Endodermal cell (in vitro differentiated cells): ENCODE measurements at regions not wholly inside any gene's neighbourhood (a gene's known extent, or its start where the extent isn't known, plus 50 kb on each side); places are given as distances from the start of the nearest gene placed in this dataset.
"Not testable (repeated sequence)": the region's sequence is repeated elsewhere in the genome, so short reads cannot be mapped to it uniquely, and the experiment has no call there.

ENCODE experiments used
- DNase-seq: peaks from one replicate; pipeline ENCODE4 v3.0.0-alpha.2; 2017
- H3K27ac ChIP-seq: 2 replicates; pipeline ENCODE4 v1.5.1; 2013; ENCODE audit warnings: mild to moderate bottlenecking, low read depth, low read length, moderate library complexity
- H3K27me3 ChIP-seq: 2 replicates; pipeline ENCODE4 v1.6.1; 2013; ENCODE audit warnings: mild to moderate bottlenecking, low read length, moderate library complexity; ENCODE audit not compliant: insufficient read depth, control insufficient read depth, poor library complexity, severe bottlenecking
- H3K36me3 ChIP-seq: 2 replicates; pipeline ENCODE4 v1.7.0; 2013; ENCODE audit warnings: mild to moderate bottlenecking, low read length, moderate library complexity; ENCODE audit not compliant: control insufficient read depth, insufficient read depth
- H3K4me1 ChIP-seq: one replicate; pipeline ENCODE4 v1.7.0; 2013; ENCODE audit warnings: low read length; ENCODE audit not compliant: control insufficient read depth, insufficient read depth
- H3K4me3 ChIP-seq: 2 replicates; pipeline ENCODE4 v1.5.1; 2013; ENCODE audit warnings: mild to moderate bottlenecking, low read length, moderate library complexity
- H3K9ac ChIP-seq: 2 replicates; pipeline ENCODE4 v1.6.1; 2013; ENCODE audit warnings: mild to moderate bottlenecking, low read length, moderate library complexity; ENCODE audit not compliant: poor library complexity, severe bottlenecking; ENCODE audit errors: extremely low read depth
- H3K9me3 ChIP-seq: 2 replicates; pipeline ENCODE4 v1.6.1; 2013; ENCODE audit warnings: mild to moderate bottlenecking, low read length, moderate library complexity; ENCODE audit not compliant: control insufficient read depth
- H3K27ac Mint-ChIP-seq: 2 replicates; pipeline ENCODE4 v1.8.0; 2020; ENCODE audit warnings: mixed read lengths
- H3K27me3 Mint-ChIP-seq: 2 replicates; pipeline ENCODE4 v1.8.0; 2021; ENCODE audit warnings: mild to moderate bottlenecking, mixed read lengths; ENCODE audit not compliant: insufficient read depth
- H3K36me3 Mint-ChIP-seq: 2 replicates; pipeline ENCODE4 v1.8.0; 2020; ENCODE audit warnings: low read depth, mixed read lengths
- H3K4me1 Mint-ChIP-seq: 2 replicates; pipeline ENCODE4 v1.8.0; 2020; ENCODE audit warnings: mixed read lengths
- H3K4me3 Mint-ChIP-seq: 2 replicates; pipeline ENCODE4 v1.8.0; 2020; ENCODE audit warnings: mild to moderate bottlenecking, moderate library complexity, mixed read lengths
- H3K9me3 Mint-ChIP-seq: 2 replicates; pipeline ENCODE4 v1.8.0; 2020; ENCODE audit warnings: mild to moderate bottlenecking, mixed read lengths
- WGBS, 2 experiments: methylation state at CpG; one replicate each; pipeline versions ENCODE4 v1.1.5 to v1.1.7; 2013; ENCODE audit warnings: missing lambda C conversion rate in 2 of 2, mixed read lengths in 1 of 2; ENCODE audit not compliant: insufficient coverage in 1 of 2, insufficient read length in 1 of 2; 5-methylcytosine and 5-hydroxymethylcytosine counted together
- TF ChIP-seq, protein P1 (sequence below): fragments of 200-600 bp; sonication (generic); conservative IDR thresholded peaks from 2 replicates; pipeline ENCODE4 v1.5.0; 2021; ENCODE audit warnings: antibody characterized with exemption, mild to moderate bottlenecking

- H3K27me3 Mint-ChIP-seq, result no peaks in the 10 kb centered on the region
- peaks cover 48% of the 10 kb centered on the region for H3K9me3 Mint-ChIP-seq
- TF ChIP-seq, protein P1, sequence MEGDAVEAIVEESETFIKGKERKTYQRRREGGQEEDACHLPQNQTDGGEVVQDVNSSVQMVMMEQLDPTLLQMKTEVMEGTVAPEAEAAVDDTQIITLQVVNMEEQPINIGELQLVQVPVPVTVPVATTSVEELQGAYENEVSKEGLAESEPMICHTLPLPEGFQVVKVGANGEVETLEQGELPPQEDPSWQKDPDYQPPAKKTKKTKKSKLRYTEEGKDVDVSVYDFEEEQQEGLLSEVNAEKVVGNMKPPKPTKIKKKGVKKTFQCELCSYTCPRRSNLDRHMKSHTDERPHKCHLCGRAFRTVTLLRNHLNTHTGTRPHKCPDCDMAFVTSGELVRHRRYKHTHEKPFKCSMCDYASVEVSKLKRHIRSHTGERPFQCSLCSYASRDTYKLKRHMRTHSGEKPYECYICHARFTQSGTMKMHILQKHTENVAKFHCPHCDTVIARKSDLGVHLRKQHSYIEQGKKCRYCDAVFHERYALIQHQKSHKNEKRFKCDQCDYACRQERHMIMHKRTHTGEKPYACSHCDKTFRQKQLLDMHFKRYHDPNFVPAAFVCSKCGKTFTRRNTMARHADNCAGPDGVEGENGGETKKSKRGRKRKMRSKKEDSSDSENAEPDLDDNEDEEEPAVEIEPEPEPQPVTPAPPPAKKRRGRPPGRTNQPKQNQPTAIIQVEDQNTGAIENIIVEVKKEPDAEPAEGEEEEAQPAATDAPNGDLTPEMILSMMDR, result no peak
- 97% methylated on average over 2 of the region's 3 CpGs; no CpG with 5 or more reads in 1 of the 2 experiments for WGBS, 2 experiments
- Histone ChIP-seq H3K36me3 (no peaks in the 10 kb centered on the region), H3K9ac (no peak overlapping the region), H3K27ac (no peak overlapping the region), H3K9me3 (no peaks in the 10 kb centered on the region), H3K27me3 (no peaks in the 10 kb centered on the region), H3K4me3 (no peak overlapping the region), H3K4me1 (no peaks in the 10 kb centered on the region)
- no peak overlapping the region for H3K27ac Mint-ChIP-seq
- no peak for DNase-seq
- no peaks in the 10 kb centered on the region for H3K36me3 Mint-ChIP-seq
- no peak overlapping the region for H3K4me3 Mint-ChIP-seq
- no peaks in the 10 kb centered on the region for H3K4me1 Mint-ChIP-seq
Observed at GRCh38 chrX:10990418-10990817, 120.7 kb upstream of the HCCS start.

DNA sequence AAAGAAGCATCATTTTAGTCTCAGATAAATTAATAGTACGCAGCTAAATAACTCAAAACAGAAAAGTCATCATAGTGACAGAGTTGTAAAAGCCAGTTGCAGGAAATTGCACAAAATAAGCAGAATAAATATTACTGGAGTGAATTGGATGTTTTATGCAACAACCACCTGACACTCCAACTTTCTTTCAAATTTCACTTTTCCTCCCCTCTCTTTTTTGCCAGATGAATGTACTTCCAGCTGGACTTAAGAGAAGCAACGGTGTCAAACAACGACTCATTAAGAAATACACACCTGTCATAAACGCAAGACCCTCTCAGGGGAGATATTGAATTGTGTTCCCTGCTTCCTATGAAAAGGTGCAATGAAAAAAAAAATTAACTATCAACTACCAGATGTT is 120.2 kb upstream of the HCCS start:
- no peaks in the 10 kb centered on the region for H3K27me3 Mint-ChIP-seq
- TF ChIP-seq, protein P1, result no peak
- H3K36me3 Mint-ChIP-seq, result no peaks in the 10 kb centered on the region
- no peak overlapping the region for H3K27ac Mint-ChIP-seq
- no peaks in the 10 kb centered on the region for H3K36me3 ChIP-seq
- H3K4me3 ChIP-seq, result no peak overlapping the region
- peaks cover 50% of the 10 kb centered on the region for H3K9me3 Mint-ChIP-seq
- H3K27ac ChIP-seq, result no peak overlapping the region
- no peak for DNase-seq
- H3K27me3 ChIP-seq, result no peaks in the 10 kb centered on the region
- no peak overlapping the region for H3K9ac ChIP-seq
- no peaks in the 10 kb centered on the region for H3K4me1 ChIP-seq
- no peak overlapping the region for H3K4me3 Mint-ChIP-seq
- no peaks in the 10 kb centered on the region for H3K4me1 Mint-ChIP-seq
- 100% methylated on average over 3 of the region's 4 CpGs; no CpG with 5 or more reads in 1 of the 2 experiments for WGBS, 2 experiments
- H3K9me3 ChIP-seq, result no peaks in the 10 kb centered on the region

DNA sequence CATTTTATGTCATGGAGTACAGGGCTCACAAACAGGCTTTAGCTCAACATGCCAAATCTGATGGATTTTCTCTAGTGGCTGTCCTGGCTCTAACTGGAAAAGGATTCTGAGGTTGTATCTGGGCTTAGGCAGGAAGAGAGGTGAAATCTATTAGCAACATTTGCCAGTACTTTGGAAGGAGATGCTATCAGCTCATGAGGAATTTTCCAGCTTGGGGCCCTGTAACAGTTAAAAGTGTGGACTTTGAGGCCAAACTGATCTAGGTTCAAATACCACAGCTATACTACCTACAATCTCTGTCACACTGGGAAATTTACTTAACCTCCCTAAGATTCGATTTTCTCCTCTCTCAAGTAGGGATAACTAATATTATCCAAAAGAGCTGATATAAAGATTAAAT is 119.0 kb upstream of the HCCS start:
- H3K36me3 ChIP-seq, result no peaks in the 10 kb centered on the region
- Mint-ChIP-seq H3K4me3 (no peak overlapping the region), H3K9me3 (peaks cover 48% of the 10 kb centered on the region), H3K27me3 (no peaks in the 10 kb centered on the region), H3K4me1 (no peaks in the 10 kb centered on the region), H3K36me3 (no peaks in the 10 kb centered on the region), H3K27ac (no peak overlapping the region)
- DNase-seq, result no peak
- TF ChIP-seq, protein P1, result no peak
- no peak overlapping the region for H3K4me3 ChIP-seq
- no peak overlapping the region for H3K9ac ChIP-seq
- no peaks in the 10 kb centered on the region for H3K27me3 ChIP-seq
- no peaks in the 10 kb centered on the region for H3K4me1 ChIP-seq
- H3K9me3 ChIP-seq, result no peaks in the 10 kb centered on the region
- no peak overlapping the region for H3K27ac ChIP-seq
- no CpG with 5 or more reads among the region's 1 CpG for WGBS, 2 experiments

- H3K4me1 ChIP-seq, H3K4me3 Mint-ChIP-seq, H3K27ac ChIP-seq, H3K4me1 Mint-ChIP-seq, H3K27ac Mint-ChIP-seq, H3K36me3 Mint-ChIP-seq, H3K9me3 ChIP-seq, H3K9ac ChIP-seq, H3K36me3 ChIP-seq, H3K4me3 ChIP-seq, DNase-seq: not testable (repeated sequence)
- Mint-ChIP-seq H3K9me3 (peaks cover 54% of the 10 kb centered on the region), H3K27me3 (peaks cover 21% of the 10 kb centered on the region)
- 92% methylated on average over 4 of the region's 9 CpGs; no CpG with 5 or more reads in 1 of the 2 experiments for WGBS, 2 experiments
- peaks cover 55% of the 10 kb centered on the region for H3K27me3 ChIP-seq
Observed at GRCh38 chrX:11007076-11007475, 104.1 kb upstream of the HCCS start.
